Activated CD4-positive, alpha-beta T cell treated with anti-CD3 and anti-CD28 coated beads, Interleukin-2, amount 10 ng/mL, durations not matched to agents 7 days and 5 days (primary cell): ENCODE measurements at regions not wholly inside any gene's neighbourhood (a gene's known extent, or its start where the extent isn't known, plus 50 kb on each side); places are given as distances from the start of the nearest gene placed in this dataset.

Experiments used
- CTCF ChIA-PET: fragments of 350-600 bp; sonication (Branson Sonifier 250); formaldehyde crosslinking; loops from one replicate; lab custom pipeline; 2021; ENCODE audit warnings: antibody characterized with exemption; lab: Charles Lee
- POLR2A ChIA-PET: fragments of 350-600 bp; sonication (Branson Sonifier 250); formaldehyde crosslinking; loops from one replicate; lab custom pipeline; 2021; ENCODE audit warnings: antibody characterized with exemption; lab: Charles Lee
- DNase-seq: peaks from one replicate; pipeline ENCODE4 v3.0.0-alpha.2; 2020
- H3K27ac Mint-ChIP-seq: one replicate; pipeline ENCODE4 v1.8.0; 2021; ENCODE audit warnings: mild to moderate bottlenecking, moderate library complexity, mixed read lengths
- H3K27me3 Mint-ChIP-seq: one replicate; pipeline ENCODE4 v1.8.0; 2021; ENCODE audit warnings: mixed read lengths
- H3K36me3 Mint-ChIP-seq: one replicate; pipeline ENCODE4 v1.8.0; 2021; ENCODE audit warnings: low read depth, mixed read lengths
- H3K4me1 Mint-ChIP-seq: one replicate; pipeline ENCODE4 v1.8.0; 2021; ENCODE audit warnings: mixed read lengths
- H3K4me3 Mint-ChIP-seq: one replicate; pipeline ENCODE4 v1.8.0; 2021; ENCODE audit warnings: mild to moderate bottlenecking, moderate library complexity, mixed read lengths
- H3K9me3 Mint-ChIP-seq: one replicate; pipeline ENCODE4 v1.8.0; 2021; ENCODE audit warnings: mixed read lengths

DNA sequence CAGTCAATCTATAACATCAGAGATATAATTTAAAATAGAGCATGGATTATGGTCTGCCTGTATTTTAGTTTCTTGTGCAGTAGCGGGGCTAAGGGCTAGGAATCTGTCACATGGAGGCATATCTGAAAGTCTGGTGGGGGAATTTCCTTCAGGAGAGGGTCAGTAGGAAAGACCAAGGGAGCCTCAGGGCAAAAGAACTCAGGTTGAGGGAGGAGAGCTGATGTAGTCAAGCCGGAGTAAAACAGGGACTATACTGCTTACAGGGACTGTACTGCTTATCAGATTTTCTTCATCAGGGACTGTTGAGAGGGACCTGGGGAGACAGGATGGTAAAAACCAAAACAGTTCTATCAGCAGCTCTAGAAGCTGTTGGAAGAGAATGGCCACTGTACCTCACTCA is 82.0 kb upstream of the CPM start:
- ChIA-PET POLR2A (no interaction called here), CTCF (interaction anchor here (1.3 kb wide), 1 partner anchor 13 kb away, joined by 3 read pairs; no protein-coding TSS in a partner anchor)
- no peaks in the 10 kb centered on the region for H3K4me1 Mint-ChIP-seq
- no peaks in the 10 kb centered on the region for H3K9me3 Mint-ChIP-seq
- H3K27ac Mint-ChIP-seq: no peak overlapping the region
- DNase-seq: no peak
- no peaks in the 10 kb centered on the region for H3K36me3 Mint-ChIP-seq
- H3K27me3 Mint-ChIP-seq: peaks cover 4% of the 10 kb centered on the region
- no peak overlapping the region for H3K4me3 Mint-ChIP-seq

- H3K36me3 Mint-ChIP-seq: no peaks in the 10 kb centered on the region
- CTCF ChIA-PET: no interaction called here
- H3K9me3 Mint-ChIP-seq: no peaks in the 10 kb centered on the region
- H3K4me1 Mint-ChIP-seq: no peaks in the 10 kb centered on the region
- H3K27ac Mint-ChIP-seq: no peak overlapping the region
- no peak overlapping the region for H3K4me3 Mint-ChIP-seq
- POLR2A ChIA-PET: no interaction called here
- DNase-seq: no peak
- peaks cover 4% of the 10 kb centered on the region for H3K27me3 Mint-ChIP-seq
These were observed 82.9 kb upstream of the CPM start for GRCh38 chr12:69015831-69016230.

DNA sequence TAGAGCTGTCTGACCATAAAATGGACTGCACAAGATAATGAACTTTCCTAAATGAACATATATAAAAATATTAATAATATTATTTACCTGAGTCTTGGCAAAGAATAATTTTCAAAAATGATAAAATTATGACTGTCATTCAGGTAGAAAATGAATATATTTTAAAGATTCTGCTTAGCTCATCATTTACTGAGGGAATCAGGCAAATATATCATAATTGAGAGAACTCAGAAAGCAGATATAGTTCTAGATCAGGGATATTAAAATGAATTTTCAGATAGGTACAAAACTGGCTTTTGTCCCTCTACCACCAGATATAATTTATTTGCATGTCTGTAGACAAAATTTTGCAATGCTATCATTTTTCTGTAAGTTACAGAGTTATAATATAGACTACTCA is 86.1 kb upstream of the CPM start:
- H3K36me3 Mint-ChIP-seq: no peaks in the 10 kb centered on the region
- H3K4me3 Mint-ChIP-seq: no peak overlapping the region
- POLR2A ChIA-PET: no interaction called here
- H3K27me3 Mint-ChIP-seq: peaks cover 5% of the 10 kb centered on the region
- no peaks in the 10 kb centered on the region for H3K9me3 Mint-ChIP-seq
- H3K27ac Mint-ChIP-seq: no peak overlapping the region
- DNase-seq: no peak
- CTCF ChIA-PET: interaction anchor here (0.6 kb wide), 1 partner anchor 327 kb away, joined by 4 read pairs; no protein-coding TSS in a partner anchor
- no peaks in the 10 kb centered on the region for H3K4me1 Mint-ChIP-seq

DNA sequence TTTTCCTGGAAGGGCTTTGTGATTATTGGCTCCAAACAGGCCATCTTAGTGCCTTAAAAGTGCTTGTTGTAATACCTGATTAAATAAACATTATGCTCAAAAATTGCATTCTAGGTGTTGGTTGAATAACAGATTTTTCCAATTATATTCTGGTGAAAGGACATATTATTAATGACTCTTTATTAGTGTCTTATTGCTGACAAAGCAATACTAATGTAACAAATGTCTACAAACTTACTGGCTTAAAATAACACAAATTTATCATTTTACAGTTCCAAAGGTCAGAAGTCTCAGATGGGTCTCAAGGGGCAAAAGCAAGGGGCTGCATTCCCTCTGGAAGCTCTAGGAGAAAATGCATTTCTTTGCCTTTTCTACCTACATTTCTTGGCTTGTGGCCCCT is 86.9 kb upstream of the CPM start:
- Mint-ChIP-seq H3K4me1 (no peaks in the 10 kb centered on the region), H3K27ac (no peak overlapping the region), H3K27me3 (peaks cover 7% of the 10 kb centered on the region), H3K9me3 (no peaks in the 10 kb centered on the region), H3K4me3 (no peak overlapping the region), H3K36me3 (no peaks in the 10 kb centered on the region)
- ChIA-PET CTCF (no interaction called here), POLR2A (no interaction called here)
- no peak for DNase-seq

DNA sequence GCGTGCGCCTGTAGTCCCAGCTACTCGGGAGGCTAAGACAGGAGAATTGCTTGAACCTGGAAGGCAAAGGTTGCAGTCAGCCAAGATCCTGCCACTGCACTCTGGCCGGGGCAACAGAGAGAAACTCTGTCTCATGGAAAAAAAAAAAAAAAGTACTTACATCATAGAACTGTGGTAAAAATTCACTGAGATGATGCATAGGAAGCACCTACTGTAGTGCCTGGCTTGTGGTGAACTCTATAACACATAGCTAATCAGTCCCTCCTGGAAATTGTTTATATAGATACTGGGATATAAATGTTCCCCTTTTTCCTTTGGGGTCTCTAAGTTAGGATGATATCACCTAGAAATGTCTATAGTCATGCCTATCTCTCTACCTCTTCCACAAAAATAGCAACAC is 89.7 kb upstream of the CPM start:
- H3K27ac Mint-ChIP-seq: no peak overlapping the region
- H3K27me3 Mint-ChIP-seq: peaks cover 13% of the 10 kb centered on the region
- no peaks in the 10 kb centered on the region for H3K36me3 Mint-ChIP-seq
- ChIA-PET POLR2A (no interaction called here), CTCF (no interaction called here)
- no peaks in the 10 kb centered on the region for H3K4me1 Mint-ChIP-seq
- H3K9me3 Mint-ChIP-seq: no peaks in the 10 kb centered on the region
- H3K4me3 Mint-ChIP-seq: no peak overlapping the region
- DNase-seq: no peak

DNA sequence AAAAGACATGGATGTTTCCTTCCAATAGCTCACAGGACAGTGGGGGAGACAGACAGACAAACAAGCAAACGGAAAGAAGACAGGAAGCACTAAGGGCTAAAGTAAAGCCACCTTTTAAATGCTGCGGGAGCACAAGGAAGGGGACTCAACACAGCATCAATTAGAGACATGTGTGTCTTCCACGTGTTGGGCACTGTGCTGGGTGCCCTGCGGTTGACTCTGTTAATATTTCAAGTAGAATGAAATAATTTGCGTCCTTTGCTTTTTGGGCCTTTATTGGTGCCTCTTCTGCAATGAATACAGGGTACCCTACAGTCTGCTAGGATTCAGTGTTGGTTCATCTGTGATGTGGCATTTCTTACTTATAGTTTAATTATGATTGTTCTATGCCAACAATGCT is 90.9 kb upstream of the CPM start:
- Mint-ChIP-seq H3K27ac (no peak overlapping the region), H3K4me1 (no peaks in the 10 kb centered on the region), H3K9me3 (no peaks in the 10 kb centered on the region), H3K36me3 (no peaks in the 10 kb centered on the region), H3K4me3 (no peak overlapping the region), H3K27me3 (peaks cover 11% of the 10 kb centered on the region)
- ChIA-PET POLR2A (no interaction called here), CTCF (interaction anchor here (0.5 kb wide), 1 partner anchor 59 kb away, joined by 3 read pairs; no protein-coding TSS in a partner anchor)
- no peak for DNase-seq

DNA sequence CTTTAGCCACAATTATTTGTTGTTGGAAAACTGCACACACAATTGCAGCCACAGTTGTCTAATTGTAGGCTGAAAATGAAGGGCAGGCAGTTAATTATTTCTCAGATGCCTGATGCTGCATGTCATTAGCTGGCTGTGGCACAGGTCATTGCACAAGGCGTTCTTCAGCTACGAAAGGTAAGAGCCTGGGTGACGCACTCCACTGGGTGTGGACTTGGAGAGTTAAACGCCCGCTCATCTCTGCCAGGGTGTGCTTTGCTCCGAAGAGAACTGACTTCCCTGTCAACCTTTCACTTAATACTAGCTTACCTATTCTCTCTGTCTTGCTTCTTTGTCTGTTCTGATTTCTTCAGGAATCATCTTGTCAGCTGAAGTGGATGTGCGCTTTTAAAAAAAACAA is 91.4 kb upstream of the CPM start:
- peaks cover 11% of the 10 kb centered on the region for H3K27me3 Mint-ChIP-seq
- no peak for DNase-seq
- POLR2A ChIA-PET: no interaction called here
- H3K4me3 Mint-ChIP-seq: no peak overlapping the region
- CTCF ChIA-PET: no interaction called here
- H3K27ac Mint-ChIP-seq: no peak overlapping the region
- H3K4me1 Mint-ChIP-seq: no peaks in the 10 kb centered on the region
- H3K9me3 Mint-ChIP-seq: no peaks in the 10 kb centered on the region
- H3K36me3 Mint-ChIP-seq: no peaks in the 10 kb centered on the region

DNA sequence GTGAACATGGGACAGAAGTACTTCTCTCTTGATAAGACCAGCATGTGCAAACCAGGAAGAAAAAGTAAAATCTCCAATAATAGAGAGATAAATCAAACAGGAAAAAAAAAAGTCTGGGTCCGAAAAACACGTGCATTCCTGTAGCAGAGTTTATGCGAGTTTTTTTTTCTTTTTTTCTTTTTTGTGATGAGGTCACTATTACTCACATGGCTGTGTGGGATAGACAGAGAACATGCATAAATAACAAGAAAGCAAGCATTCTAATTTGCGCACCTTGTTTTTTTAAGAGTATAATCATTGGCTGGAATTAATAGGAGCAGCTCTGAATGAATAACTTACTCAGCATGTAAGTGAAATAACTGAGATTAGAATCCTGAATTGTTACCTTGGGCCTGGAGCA is 91.9 kb upstream of the CPM start:
- H3K27ac Mint-ChIP-seq: no peak overlapping the region
- CTCF ChIA-PET: no interaction called here

DNA sequence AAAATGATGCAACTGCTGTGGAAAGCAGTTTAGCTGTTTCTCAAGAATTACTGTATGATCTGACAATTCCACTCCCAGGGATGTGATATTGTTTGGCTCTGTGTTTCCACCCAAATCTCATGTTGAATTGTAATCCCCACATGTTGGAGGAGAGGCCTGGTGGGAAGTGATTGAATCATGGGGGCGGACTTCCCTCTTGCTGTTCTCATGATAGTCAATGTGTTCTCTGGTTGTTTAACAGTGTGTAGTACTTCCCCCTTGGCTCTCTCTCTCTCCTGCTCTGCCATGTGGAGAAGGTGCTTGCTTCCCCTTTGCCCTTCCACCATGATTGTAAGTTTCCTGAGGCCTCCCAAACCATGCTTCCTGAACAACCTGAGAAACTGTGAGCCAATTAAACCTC is 93.4 kb upstream of the CPM start:
- no peaks in the 10 kb centered on the region for H3K9me3 Mint-ChIP-seq
- no peak overlapping the region for H3K27ac Mint-ChIP-seq
- peaks cover 13% of the 10 kb centered on the region for H3K27me3 Mint-ChIP-seq
- no peak for DNase-seq
- H3K36me3 Mint-ChIP-seq: no peaks in the 10 kb centered on the region
- H3K4me3 Mint-ChIP-seq: no peak overlapping the region
- H3K4me1 Mint-ChIP-seq: no peaks in the 10 kb centered on the region
- POLR2A ChIA-PET: no interaction called here
- CTCF ChIA-PET: no interaction called here

More for the DNA sequence above, 91.9 kb upstream of the CPM start:
- Mint-ChIP-seq H3K36me3 (no peaks in the 10 kb centered on the region), H3K4me3 (no peak overlapping the region), H3K27me3 (peaks cover 12% of the 10 kb centered on the region), H3K4me1 (no peaks in the 10 kb centered on the region), H3K9me3 (no peaks in the 10 kb centered on the region)
- POLR2A ChIA-PET: no interaction called here
- no peak for DNase-seq

GRCh38 chr12:69027411-69027881 is 94.5 kb upstream of the CPM start:
- peaks cover 13% of the 10 kb centered on the region for H3K27me3 Mint-ChIP-seq
- H3K4me3 Mint-ChIP-seq: no peak overlapping the region
- H3K36me3 Mint-ChIP-seq: no peaks in the 10 kb centered on the region
- POLR2A ChIA-PET: no interaction called here
- H3K9me3 Mint-ChIP-seq: no peaks in the 10 kb centered on the region
- no peak for DNase-seq
- CTCF ChIA-PET: no interaction called here
- H3K27ac Mint-ChIP-seq: no peak overlapping the region
- H3K4me1 Mint-ChIP-seq: no peaks in the 10 kb centered on the region

DNA sequence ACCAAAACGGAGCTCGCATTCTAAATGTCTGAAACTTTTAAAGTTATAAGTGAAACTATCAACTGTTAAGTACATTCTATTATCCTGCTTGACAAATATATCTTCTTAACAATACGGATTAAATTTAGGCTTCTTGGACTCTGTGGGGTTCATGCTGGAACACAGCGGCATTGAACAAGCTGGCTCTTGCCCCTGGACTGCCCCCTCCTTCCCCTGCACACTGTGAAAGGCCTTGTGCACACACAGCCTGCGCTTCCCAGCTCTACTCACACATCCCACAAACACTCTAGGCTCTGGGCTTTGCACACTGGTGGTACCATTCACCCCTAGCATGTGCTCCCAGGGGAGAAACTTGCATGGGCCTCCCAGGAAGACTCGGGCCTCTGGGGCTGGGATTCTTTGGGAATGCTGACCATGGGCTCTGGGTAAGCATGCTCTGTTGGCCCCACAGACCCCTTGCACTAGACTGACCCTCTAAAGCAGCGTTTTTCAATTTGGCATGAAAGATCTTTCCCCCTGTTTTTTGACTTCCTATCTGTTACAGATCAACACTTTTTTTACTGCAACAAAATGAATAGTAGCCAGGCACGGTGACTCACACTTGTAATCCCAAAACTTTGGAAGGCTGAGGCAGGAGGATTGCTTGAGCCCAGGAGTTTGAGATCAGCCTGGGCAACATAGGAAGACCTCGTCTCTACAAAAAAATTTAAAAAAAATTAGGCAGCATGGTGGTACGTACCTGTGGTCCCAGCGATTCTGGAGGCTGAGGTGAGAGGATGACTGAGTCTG is 96.2 kb upstream of the CPM start:
- no peak overlapping the region for H3K4me3 Mint-ChIP-seq
- H3K27ac Mint-ChIP-seq: no peak overlapping the region
- H3K36me3 Mint-ChIP-seq: no peaks in the 10 kb centered on the region
- POLR2A ChIA-PET: no interaction called here
- DNase-seq: no peak
- peaks cover 13% of the 10 kb centered on the region for H3K27me3 Mint-ChIP-seq
- CTCF ChIA-PET: interaction anchor here (0.6 to 1.5 kb wide), 3 partner anchors 8 to 81 kb away, joined by 3 to 4 read pairs (median 3); no protein-coding TSS in a partner anchor
- no peaks in the 10 kb centered on the region for H3K9me3 Mint-ChIP-seq
- no peaks in the 10 kb centered on the region for H3K4me1 Mint-ChIP-seq

DNA sequence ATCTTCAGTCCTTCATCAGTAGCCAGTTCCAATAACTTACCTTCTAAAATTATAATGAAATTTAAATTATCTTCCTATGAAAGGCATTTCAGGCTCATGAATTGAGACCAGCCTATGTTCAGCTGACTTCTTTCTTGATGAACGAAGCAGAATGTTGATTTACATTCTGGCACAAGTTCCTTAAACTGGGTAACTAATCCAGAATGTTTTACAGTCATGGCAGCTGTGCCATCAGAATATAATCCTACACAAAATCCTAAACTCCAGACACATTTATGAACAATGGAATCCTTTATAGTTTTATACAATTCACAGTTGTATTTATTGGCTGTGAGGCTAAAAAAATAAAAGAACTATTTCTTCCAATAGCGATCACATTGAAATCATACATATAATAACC is 97.3 kb upstream of the CPM start:
- Mint-ChIP-seq H3K4me3 (no peak overlapping the region), H3K27me3 (peaks cover 7% of the 10 kb centered on the region), H3K4me1 (no peaks in the 10 kb centered on the region), H3K36me3 (no peaks in the 10 kb centered on the region), H3K27ac (no peak overlapping the region), H3K9me3 (no peaks in the 10 kb centered on the region)
- ChIA-PET POLR2A (no interaction called here), CTCF (no interaction called here)
- no peak for DNase-seq

DNA sequence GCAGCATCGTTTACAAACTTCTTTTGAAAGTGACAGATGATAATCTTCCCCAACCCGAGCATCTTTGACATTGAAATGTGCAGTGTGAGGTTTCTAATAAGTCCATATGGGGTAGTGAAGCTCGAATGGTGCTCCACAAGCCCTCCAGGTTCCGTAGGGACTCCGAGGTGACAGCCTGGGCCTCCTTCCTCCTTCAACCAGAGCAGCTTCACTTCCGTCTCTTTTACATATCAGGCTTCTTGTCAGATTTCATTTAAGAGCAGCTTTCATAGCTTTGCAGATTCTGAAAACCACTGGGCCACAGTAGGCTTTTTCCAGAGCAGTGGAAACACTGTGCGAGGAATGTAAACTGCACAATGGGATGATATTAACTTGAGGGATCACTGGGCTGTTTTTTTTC is 103.6 kb upstream of the CPM start:
- CTCF ChIA-PET: interaction anchor here (0.6 kb wide), 2 partner anchors 8 to 321 kb away, joined by 3 read pairs; no protein-coding TSS in a partner anchor
- POLR2A ChIA-PET: no interaction called here

More for the DNA sequence above, 103.6 kb upstream of the CPM start:
- Mint-ChIP-seq H3K27ac (no peak overlapping the region), H3K9me3 (no peaks in the 10 kb centered on the region), H3K4me3 (no peak overlapping the region), H3K4me1 (no peaks in the 10 kb centered on the region), H3K27me3 (peaks cover 1% of the 10 kb centered on the region), H3K36me3 (no peaks in the 10 kb centered on the region)
- no peak for DNase-seq
